ENCODE measurements at regions not wholly inside any gene's neighbourhood (a gene's known extent, or its start where the extent isn't known, plus 50 kb on each side); places are given as distances from the start of the nearest gene placed in this dataset.
"Not testable (repeated sequence)": the region's sequence is repeated elsewhere in the genome, so short reads cannot be mapped to it uniquely, and the experiment has no call there.

- intact Hi-C loops (cut with DNase I); H3K4me1 ChIP-seq; H3K27ac ChIP-seq; ATAC-seq; H3K9me3 ChIP-seq; H3K27me3 ChIP-seq; H3K36me3 ChIP-seq; H3K4me3 ChIP-seq; DNase-seq: not testable (repeated sequence)
These were observed 110.6 kb downstream of the RPIA start for GRCh38 chr2:88802026-88802425.

DNA sequence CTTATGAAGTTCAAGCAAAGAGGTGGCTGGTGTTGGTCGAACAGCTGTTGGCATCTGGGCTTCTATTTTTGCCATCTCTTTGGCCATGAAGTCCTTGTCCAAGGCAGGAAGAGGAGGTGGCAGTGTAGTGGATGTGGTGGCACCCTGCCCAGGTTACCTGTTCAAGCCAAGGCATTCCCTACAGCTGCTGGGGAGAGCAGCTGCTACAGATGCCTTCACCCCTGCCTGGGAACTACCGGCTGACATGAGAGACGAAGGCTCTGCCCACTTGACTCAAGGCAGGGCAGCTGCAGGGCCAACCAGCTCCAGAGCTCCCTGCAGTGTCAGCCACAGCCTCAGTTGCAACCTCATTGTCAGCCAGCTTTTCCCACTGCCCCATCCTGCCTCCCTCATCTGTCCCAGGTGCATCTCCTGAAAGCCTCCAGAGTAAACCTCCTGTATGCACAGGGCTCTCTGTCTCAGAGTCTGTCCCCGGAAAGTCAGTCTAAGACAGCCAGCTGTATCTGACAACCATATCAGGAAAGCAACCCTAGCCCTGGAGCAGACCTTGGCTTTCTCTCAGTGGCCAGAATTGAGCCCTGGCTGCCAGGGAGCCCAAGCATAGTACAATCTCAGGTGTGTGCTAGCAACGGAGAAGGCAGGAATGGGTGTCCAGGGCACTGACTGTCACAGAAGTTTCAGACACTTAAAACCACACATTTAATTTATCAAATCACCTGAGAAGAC, 115.9 kb downstream of the RPIA start:
- Histone ChIP-seq H3K9me3 (no peaks in the 10 kb centered on the region), H3K4me3 (no peak overlapping the region), H3K27ac (no peak overlapping the region), H3K27me3 (no peaks in the 10 kb centered on the region), H3K4me1 (no peaks in the 10 kb centered on the region), H3K36me3 (no peaks in the 10 kb centered on the region)
- DNase-seq, result no peak
- no peak for ATAC-seq
- TF ChIP-seq, protein P1, sequence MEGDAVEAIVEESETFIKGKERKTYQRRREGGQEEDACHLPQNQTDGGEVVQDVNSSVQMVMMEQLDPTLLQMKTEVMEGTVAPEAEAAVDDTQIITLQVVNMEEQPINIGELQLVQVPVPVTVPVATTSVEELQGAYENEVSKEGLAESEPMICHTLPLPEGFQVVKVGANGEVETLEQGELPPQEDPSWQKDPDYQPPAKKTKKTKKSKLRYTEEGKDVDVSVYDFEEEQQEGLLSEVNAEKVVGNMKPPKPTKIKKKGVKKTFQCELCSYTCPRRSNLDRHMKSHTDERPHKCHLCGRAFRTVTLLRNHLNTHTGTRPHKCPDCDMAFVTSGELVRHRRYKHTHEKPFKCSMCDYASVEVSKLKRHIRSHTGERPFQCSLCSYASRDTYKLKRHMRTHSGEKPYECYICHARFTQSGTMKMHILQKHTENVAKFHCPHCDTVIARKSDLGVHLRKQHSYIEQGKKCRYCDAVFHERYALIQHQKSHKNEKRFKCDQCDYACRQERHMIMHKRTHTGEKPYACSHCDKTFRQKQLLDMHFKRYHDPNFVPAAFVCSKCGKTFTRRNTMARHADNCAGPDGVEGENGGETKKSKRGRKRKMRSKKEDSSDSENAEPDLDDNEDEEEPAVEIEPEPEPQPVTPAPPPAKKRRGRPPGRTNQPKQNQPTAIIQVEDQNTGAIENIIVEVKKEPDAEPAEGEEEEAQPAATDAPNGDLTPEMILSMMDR (IDR thresholded peaks at IDR 0.05), result no peak
- intact Hi-C loops (cut with DNase I), result no loop called here

- Histone ChIP-seq H3K36me3 (no peaks in the 10 kb centered on the region), H3K4me3 (no peak overlapping the region), H3K4me1 (no peaks in the 10 kb centered on the region), H3K27me3 (no peaks in the 10 kb centered on the region), H3K9me3 (no peaks in the 10 kb centered on the region), H3K27ac (no peak overlapping the region)
- no peak for ATAC-seq
- TF ChIP-seq, protein P1 (IDR thresholded peaks at IDR 0.05), result no peak
- no peak for DNase-seq
- intact Hi-C loops (cut with DNase I), result no loop called here
These were observed 116.6 kb downstream of the RPIA start for GRCh38 chr2:88808083-88808482.

GRCh38 chr2:88808652-88809051, 117.2 kb downstream of the RPIA start:
- no peak overlapping the region for H3K27ac ChIP-seq
- intact Hi-C loops (cut with DNase I), result no loop called here
- no peaks in the 10 kb centered on the region for H3K4me1 ChIP-seq
- no peaks in the 10 kb centered on the region for H3K36me3 ChIP-seq
- ATAC-seq (no peak), DNase-seq (no peak)
- H3K4me3 ChIP-seq, result no peak overlapping the region
- H3K27me3 ChIP-seq, result no peaks in the 10 kb centered on the region
- H3K9me3 ChIP-seq, result no peaks in the 10 kb centered on the region
- TF ChIP-seq, protein P1 (IDR thresholded peaks at IDR 0.05), result no peak

DNA sequence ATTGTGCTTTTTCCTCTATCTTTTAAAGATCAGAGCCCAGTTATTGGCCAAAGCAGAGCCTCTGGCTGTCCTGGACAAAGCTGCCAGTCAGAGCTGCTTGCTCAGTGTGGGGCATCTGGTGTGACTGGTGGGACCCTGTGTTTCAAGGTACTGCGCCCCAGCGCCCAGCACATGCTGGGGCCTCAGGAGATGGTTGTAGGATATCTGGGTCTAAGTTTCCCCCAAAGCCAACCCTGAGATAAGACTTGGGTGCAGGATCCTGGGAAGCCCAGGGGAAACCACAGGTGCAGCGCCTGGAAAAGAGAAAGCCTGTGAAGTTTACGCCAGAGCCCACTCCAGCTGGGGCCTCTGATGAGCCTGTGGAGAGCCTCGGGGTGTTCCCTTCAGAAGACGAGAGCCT, 117.7 kb downstream of the RPIA start:
- no peaks in the 10 kb centered on the region for H3K36me3 ChIP-seq
- intact Hi-C loops (cut with DNase I), result no loop called here
- ATAC-seq, result no peak
- no peaks in the 10 kb centered on the region for H3K4me1 ChIP-seq
- no peak for DNase-seq
- no peaks in the 10 kb centered on the region for H3K9me3 ChIP-seq
- H3K27ac ChIP-seq, result no peak overlapping the region
- H3K4me3 ChIP-seq, result no peak overlapping the region
- TF ChIP-seq, protein P1 (IDR thresholded peaks at IDR 0.05), result no peak
- no peaks in the 10 kb centered on the region for H3K27me3 ChIP-seq

GRCh38 chr2:88810017-88810416, 118.5 kb downstream of the RPIA start:
- no peaks in the 10 kb centered on the region for H3K9me3 ChIP-seq
- TF ChIP-seq, protein P1 (IDR thresholded peaks at IDR 0.05), result no peak
- H3K4me3 ChIP-seq, result no peak overlapping the region
- no peaks in the 10 kb centered on the region for H3K4me1 ChIP-seq
- no peak for DNase-seq
- no peaks in the 10 kb centered on the region for H3K27me3 ChIP-seq
- intact Hi-C loops (cut with DNase I), result no loop called here
- no peak overlapping the region for H3K27ac ChIP-seq
- ATAC-seq, result no peak
- H3K36me3 ChIP-seq, result no peaks in the 10 kb centered on the region

All from left lung (tissue), 4 donors.